ENCODE measurements at regions not wholly inside any gene's neighbourhood (a gene's known extent, or its start where the extent isn't known, plus 50 kb on each side); places are given as distances from the start of the nearest gene placed in this dataset.
"Not testable (repeated sequence)": the region's sequence is repeated elsewhere in the genome, so short reads cannot be mapped to it uniquely, and the experiment has no call there.

DNA sequence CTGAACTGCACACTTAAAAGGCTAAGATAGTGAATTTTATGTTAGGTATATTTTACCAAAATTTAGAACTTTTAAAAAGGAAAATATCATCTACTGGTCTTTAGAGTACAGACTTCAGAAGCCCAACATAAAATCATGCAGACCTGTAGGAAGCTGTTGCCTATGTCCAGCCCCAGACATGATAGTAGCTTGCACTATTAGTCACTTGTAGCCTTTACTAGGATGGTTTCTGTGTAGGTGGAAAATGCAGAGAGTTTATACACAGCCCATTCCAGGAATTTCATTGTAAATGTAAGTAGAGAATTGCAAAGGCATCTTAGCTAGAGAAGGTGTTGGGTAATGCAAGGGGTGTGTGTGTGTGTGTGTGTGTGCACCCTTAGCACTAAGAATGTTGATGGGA, 640.2 kb downstream of the RNF144A start:
- no peak for DNase-seq

DNA sequence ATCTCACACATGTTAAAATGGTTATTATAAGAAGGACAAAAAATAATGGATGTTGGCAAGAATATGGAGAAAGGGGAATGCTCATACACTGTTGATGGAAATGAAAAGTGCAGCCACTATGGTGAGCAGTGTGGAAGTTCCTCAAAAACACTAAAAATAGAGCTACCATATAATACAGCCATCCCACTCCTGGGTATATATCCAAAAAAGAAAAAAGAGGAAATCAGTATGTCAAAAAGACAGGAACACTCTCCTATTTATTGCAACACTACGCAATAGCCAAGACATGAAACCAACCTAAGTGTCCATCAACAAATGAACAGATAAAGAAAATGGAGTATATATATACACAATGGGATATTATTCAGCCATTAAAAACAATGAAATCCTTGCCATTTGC, 642.6 kb downstream of the RNF144A start:
- no peak for DNase-seq

DNA sequence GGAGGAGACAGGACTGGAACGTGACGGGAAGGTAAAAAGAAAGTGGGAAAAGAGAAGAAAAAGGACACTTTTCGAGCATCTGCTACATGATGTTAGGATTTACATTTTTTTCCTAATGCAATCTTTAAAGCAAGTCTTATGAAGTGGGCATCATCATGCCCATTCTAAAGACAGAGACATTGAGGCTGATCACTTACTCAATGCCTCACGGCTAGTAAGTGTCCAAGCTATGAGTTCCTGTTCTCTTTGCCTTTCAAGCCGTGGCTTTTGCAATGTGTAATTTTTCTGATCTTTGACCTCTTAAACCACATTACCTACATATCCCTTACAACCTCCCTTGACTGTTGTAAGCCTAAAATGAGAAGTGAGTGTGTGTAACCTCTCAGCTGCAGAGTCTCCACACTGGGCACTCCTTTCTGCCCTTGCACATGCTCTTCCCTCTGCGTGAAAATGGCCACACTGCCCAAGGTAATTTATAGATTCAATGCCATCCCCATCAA, 649.2 kb downstream of the RNF144A start:
- no peak for DNase-seq

DNA sequence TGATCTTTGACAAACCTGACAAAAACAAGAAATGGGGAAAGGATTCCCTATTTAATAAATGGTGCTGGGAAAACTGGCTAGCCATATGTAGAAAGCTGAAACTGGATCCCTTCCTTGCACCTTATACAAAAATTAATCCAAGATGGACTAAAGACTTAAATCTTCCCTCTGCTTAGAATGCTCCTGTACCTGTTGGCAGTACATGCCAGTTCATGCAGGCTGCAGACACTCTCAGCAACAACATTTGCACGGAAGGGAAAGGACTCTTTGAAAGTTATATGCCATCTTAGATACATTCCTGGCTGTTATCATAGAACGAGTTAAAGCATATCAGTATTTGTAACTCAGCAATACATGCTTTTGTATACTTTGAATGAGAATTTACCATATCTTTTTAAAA, 649.9 kb downstream of the RNF144A start:
- DNase-seq, result not testable (repeated sequence)

DNA sequence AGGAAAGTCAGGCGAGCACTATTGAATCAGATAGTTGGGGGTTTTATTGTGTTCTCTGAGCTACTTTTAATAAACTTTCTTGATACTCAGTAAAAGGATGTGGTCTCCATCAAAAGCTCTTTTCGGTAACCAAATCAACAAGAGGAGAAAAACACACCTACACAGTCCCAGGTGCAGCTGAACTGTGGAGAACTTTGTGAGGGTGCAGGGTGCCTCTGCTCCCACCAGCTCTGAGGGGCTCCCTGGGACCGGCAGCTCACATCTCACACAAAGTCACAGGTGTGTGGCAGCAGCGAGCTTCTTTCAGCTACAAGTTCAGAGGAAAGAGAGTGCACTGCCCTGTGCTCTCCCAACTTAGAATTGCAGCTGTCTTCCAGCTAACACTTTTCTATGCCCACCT, 650.4 kb downstream of the RNF144A start:
- DNase-seq, result no peak

DNA sequence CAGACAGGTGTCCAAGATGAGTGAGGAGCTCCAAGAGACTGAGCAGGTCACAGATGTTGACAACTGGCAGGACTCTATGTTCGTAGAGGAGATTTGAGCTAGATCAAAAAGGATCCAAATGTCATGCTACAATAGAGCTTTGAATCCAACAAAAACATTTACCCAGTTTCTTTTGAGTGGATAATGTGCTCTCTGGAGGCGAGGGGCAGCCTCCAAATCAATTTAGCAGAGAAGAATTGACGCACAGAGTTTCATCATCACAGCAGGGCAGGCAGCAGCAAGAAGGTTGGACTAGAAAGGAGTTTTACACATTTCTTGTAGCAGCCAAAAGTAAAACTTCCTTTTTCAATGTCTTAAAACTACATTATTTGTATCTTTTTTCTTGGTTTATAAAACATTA, 653.0 kb downstream of the RNF144A start:
- DNase-seq, result no peak

DNA sequence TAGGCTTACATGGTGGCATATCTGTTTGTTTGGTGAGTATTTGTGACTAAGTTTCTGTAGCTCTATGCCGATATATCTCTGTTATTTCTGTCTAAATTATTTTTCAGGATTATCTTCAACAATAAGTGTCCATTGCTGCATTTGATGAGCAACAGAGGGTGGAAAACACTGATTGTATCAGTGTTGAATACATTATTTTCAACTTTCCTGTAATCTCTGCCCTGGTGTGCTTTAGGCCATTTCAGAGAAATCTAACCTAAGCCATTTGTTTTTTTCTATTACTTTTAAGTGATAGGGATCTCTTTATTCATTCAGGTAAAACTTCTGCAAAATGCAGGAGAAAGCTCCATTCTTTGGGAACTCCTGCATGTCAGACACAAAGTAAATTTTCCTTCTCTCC, 654.5 kb downstream of the RNF144A start:
- no peak for DNase-seq

DNA sequence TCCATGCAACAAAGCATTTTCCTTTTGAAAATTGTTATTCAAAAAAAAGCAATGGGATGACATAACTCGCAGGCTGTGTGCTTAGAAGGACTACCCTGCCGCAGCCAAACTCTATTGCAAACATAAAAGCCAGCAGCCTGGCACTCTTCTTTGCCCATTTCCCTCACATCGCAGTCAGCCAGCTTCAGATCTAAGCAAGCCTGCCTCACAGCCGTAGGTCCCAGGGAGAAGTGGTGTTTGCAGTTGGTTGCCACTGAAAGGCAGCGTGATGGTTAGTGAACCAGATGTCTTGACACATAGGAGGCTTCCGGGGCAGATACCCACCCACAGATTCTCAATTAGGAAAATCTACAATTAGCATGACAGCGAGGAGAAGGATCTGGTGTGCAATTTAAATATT, 655.2 kb downstream of the RNF144A start:
- no peak for DNase-seq

DNA sequence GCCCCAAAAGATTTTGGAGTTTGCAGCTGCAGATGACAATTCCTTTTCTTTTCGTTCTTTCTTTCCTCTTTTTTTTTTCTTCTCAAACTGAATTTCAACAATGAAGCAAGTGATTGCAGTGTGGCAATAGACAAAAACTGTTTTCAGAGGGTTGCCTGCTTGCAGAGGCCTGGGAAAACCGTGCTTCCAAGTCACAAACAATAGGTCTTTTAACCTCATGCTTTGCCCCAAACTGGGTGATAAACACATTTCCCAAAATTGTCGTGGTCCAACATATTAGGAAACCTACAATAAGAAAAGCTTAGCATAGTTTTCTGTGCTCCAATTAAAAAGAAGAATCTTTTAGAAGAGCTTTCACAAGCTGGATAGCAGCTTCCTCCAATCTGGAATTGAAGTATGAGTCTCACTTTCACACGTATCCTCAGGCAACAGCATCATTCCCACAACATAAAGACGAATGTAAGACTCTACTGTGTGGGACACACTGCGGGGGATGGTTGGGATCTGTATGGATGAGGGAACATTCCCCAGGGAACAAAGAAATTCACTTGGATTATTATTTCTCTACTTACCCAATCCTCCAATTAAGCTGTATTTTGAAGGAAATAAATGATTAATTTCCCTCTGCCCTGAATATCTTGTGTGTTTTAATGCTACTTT, 656.1 kb downstream of the RNF144A start:
- DNase-seq, result no peak

DNA sequence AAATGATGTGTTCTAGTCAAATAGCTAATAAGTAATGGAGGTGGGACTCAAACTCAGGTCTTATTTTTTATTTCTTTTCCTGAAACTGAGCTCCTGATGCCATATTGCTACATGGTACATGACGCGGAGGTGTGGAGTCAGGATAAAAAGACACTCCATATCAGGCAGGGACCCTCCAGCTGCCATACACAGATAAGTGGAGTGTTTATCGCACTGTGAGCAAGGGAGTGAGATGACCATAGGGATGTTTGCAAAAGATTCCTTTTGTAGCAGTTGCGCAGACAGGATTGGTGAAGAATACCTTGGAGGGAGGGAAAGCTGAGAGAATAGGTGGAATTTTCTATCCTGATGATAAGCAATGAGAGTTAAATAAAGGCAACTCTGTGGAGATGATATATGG, 657.2 kb downstream of the RNF144A start:
- DNase-seq, result no peak

DNA sequence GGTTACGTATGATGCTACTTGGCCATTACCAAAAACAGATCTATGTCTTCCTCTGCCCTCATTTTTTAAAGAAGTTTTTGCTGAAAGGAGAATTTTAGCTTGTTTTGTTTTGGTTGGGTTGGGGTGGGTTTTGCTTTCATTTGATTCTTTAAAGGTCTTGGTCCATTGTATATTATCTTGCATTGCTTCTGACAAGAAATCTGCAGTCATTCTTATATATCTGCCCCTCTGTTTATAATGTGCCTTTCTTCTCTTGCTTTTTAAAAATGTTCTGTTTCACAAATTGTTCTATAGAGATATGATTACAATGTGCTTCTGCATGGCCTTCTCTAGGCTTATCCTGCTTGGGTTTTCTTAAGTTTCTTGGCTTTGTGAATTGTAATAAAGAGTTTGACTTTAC, 660.6 kb downstream of the RNF144A start:
- DNase-seq, result no peak

DNA sequence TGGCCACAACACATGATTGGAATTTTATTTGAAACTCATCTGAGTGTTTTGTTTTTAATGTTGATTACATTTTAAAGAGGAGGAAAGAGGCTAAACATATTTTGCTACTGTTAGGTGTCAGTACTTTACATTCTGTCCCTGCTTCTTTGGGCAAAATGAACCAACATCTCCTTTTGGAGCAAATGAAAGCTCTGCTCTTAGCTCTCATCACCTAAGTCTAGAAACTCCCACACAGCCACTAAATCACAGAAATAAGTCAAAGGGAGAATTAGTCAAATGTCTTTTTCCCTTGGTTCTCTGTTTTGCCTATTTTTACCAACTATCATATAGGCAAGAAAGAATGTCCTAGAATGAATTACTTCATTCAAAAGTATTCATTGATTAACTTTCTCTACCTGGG, 666.8 kb downstream of the RNF144A start:
- no peak for DNase-seq

DNA sequence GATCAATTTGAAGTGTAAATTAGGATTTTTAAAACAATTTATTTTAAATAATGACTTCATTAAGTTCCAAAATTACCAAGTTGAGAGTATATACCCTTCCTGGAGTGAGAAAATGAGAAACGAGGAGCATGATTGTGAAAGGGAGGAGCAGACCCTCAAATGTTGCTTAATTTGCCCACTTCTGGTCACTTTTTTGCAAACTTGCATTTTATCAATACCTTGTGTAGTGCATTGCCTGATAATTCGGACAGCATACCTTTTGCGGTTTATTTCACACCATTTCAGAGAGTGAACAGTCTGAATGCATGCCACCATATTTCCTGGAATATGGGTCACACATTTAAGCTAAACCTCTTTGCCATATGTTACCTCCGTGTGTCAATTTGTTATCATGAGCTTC, 669.7 kb downstream of the RNF144A start:
- no peak for DNase-seq

DNA sequence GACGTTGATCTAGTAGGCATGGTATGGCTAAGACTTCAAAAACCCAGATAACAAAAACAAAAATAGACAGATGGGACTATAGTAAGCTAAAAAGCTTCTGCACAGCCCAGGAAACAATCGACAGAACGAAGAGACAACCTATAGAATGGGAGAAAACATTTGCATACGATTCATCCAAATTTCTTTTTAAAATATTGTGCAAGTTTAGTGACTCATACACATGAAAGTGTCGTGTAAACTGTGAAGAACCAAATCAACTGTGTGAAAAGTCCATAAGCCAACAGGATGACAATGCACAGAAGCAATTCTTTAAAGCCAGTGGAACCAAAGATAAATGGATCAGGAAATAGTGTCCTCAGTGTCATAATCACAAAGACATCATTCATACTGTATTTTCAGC, 671.1 kb downstream of the RNF144A start:
- DNase-seq, result no peak

DNA sequence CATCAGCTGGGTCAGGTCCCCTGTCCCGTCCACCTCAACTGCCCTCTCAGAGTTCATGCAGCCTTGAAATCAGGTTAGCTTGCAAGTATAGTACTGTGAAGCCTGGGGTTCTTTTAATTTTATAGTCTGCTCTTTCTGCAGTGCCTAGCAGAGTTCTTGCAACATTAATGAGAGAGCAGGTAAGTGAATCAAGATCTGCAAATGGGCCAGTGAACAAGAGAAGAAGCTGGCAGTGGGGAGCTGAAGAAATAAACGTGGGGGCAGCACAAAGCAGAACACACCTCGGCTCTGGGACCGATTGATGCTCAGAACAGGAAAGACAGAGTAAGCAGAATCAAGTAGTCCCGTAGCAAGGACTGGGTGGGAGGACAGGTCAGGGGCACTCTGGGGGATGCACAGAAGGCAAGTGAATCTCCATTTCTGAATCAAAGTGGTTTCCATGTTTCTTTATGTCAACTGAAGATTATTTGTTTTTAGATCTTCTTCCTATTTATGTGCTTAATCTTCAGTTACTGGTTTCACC, 675.5 kb downstream of the RNF144A start:
- no peak for DNase-seq

DNA sequence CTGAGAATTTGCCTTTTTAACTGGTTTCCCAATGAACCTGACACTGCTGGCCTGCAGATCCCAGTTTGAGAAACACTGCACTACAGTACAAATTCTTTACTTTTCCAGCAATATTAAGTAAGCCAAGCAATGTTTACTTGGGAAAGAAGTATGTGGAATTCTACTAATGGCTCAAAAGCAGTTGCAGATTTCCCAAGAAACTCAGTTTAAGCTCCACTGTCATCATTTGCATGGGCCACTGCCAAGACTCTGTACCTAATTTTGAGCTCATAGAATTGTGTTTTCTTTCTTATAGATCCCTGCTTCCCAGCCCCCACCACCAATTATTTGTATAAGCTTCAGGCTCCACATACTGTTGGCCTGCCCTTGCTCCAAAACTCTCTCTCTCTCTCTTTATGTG, 676.1 kb downstream of the RNF144A start:
- DNase-seq, result no peak

DNA sequence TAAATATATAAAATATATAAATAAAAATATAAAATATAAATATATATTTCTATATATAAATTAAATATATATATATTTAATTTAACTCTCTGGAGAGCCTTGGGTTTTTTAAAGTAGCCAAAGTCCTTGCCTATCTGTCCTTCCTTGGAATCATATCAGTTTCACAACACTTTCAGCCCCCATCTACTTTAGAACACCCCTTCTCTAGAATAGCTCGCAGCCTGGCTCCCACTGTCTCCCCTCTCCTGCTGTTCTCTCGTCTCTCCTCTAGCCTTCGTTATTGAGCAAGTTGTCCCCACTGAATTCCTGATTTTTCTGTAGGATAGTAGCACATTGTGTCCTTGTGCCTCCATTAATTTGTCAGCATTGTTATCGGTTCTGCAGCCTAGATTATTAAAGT, 677.0 kb downstream of the RNF144A start:
- DNase-seq, result no peak

DNA sequence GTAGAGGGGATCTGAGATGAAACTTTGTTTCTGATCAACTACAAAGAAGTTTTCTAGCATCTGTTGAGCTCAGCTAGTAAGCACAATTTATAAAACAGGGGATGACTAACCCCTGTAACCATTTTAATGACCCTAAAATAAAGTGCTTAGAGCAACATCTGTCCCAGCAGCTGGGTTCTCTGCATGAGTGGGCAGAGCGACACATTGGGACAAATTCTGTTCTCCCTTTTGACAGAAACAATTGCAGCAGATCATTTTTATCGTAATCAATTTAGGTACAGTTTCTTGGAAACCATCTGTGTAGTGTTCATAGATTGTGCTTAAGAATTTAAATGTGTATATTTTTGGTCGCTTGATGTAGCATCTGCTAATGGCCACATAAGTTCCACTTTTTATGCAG, 678.0 kb downstream of the RNF144A start:
- DNase-seq, result no peak

DNA sequence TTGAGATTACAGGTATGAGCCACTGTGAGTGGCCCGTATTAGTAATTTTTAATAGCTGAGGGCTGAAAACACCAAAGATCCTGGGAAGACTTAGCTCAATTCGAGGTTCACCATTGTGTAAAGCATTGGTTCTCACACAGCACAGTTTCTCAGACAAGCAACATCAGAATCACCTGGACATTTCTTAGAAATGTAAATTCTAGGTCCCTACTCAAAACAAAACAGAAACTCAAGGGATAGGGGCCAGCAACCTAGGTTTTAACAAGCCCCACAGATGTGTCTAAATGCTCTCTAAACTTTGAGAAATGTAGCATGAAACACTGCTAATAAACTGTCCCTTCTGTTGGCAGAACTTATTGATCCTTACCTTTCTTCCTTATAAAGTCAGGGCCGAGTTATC, 681.2 kb downstream of the RNF144A start:
- DNase-seq, result no peak

DNA sequence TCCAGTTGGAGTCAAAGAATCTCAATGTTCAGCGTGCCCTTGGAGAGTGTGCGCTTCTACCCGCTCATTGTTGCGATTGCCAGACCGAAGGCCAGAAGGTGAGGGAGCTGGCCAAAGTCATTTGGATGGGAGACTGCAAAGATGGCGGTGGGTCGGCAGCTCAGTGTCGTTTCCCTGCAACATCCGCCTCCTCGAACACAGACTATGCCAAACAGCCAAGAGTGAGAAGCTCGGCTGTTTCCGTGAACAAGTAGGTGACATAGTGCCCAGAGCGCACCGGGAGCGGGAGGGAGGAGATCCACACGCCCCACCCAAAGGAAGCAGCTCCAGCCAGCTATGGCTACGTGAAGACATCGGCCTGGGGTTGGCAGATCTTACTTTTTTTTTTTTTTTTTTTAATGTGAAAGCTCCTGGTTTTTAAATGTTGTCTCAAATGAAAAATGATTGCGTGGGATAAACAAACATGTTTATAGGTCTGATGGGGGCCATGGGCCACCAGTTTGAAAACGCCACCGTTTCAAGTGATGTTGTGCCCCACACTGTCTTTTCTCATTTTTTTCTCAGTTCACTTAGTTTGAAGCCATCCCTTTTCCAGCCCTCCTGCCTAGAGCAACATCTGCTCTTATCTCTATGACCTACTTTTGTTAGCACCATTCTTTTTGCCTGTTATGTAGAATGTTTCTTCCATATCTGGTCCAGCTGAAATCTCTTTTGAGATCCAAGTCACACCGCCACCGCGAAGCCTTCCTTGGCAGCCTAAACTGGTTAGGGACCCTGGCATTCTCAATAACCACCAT, 682.4 kb downstream of the RNF144A start:
- no peak for DNase-seq

DNA sequence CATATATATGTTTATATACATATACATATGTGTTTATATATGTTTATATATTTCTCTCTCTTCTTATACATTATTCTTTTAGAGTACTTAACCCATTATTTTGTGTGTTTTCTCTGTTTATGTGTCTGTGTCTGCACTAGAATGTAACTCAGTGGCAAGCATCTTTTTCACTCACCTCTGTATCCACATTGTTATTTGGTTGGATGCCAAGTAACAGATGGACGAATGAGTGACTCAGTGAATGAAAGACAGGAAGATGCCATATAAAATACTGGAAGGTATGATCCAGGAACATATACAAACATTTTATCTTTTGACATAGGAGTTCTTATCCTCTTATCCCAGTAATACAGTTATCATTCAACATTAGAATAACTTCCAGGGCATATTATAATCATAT, 684.8 kb downstream of the RNF144A start:
- no peak for DNase-seq

DNA sequence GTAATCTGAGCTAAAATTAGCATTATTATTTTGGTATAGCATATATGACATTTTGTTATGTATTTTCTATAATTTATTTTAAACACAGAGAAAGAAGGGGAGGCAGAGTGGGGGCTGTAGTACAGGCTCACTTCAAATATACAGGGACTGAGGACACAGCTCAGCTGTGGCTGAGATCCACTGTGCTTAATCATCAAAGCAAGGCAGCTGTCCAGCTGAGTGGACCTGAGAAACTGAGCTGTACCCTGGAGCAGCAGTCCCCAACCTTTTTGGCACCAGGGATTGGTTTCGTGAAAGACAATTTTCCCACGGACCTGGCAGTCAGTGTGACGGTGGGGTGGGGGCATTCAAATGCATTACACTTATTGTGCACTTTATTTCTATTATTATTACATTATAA, 687.2 kb downstream of the RNF144A start:
- DNase-seq, result no peak

DNA sequence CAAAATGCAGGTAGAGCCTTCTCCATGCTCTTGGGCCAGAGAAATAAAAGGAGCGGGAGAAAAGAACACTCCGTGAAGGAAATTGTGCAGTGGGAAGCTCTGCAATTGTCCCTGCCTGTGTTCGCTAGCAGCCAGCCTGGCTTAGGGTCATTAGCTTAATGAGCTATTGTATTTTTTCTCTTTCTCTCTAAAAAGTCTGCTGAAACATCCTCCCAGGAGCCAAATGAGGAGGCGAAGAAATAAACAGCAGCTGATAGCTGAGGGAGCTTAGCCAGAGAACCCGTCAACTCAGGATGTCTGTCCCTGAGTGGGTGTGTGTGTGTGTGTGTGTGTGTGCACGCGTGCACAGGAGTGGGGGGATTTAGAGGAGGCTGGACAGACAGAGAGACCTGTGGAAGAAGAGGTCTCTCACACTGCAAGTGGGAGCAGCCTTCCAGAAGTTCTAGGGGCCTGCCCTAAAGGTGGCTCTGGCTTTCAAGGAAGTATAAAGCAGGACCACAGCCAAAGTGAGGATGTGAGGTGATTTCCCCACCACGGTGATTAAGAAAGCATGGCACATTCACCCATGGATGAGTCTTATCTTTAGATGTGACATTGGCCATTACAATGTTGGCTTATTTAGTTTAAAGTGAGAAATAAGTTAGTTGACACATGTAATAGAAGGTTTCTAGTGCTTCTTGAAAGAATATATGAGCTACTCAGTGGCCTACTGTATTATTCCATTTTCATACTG, 690.4 kb downstream of the RNF144A start:
- DNase-seq, result no peak

DNA sequence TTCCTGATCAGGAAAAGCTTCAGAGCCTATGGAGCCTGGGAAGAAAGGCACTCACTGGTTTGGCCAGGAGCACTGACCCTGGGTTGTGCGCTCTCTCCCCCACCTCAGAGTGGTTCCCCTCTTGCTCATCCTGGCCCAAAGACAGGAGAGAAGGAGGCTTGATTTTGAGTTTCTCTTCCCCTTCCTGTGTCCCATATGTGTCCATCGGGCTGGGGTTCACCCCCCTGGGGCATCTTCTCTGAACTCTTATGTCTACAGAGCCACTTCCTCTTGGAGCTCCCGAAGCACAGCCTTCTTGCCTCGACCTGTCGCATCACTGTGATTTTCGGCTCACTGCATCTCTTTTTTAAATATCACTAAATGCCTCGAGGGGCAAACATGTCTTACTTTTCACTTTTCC, 692.3 kb downstream of the RNF144A start:
- no peak for DNase-seq

Measured in NCI-H187 treated with DMSO at 0.1 percent for 48 hours (cell line).